ENCODE measurements at regions not wholly inside any gene's neighbourhood (a gene's known extent, or its start where the extent isn't known, plus 50 kb on each side); places are given as distances from the start of the nearest gene placed in this dataset.

GRCh38 chr17:68792873-68793272, 162.3 kb downstream of the ABCA8 start:
- TF ChIP-seq CTCF (IDR thresholded peaks at IDR 0.05) (no peak), EP300 (IDR thresholded peaks at IDR 0.05) (no peak), POLR2A (IDR thresholded peaks at IDR 0.05) (no peak)

Data from sigmoid colon (tissue), 4 donors.